Common myeloid progenitor, CD34-positive (primary cell): ENCODE measurements at regions not wholly inside any gene's neighbourhood (a gene's known extent, or its start where the extent isn't known, plus 50 kb on each side); places are given as distances from the start of the nearest gene placed in this dataset.

ENCODE experiments used
- CTCF ChIA-PET: fragments of 350-600 bp; sonication (Branson Sonifier 250); formaldehyde crosslinking; loops from one replicate; lab custom pipeline; 2021; ENCODE audit warnings: antibody characterized with exemption; lab: Charles Lee
- POLR2A ChIA-PET: fragments of 350-600 bp; sonication (Branson Sonifier 250); formaldehyde crosslinking; loops from one replicate; lab custom pipeline; 2021; ENCODE audit warnings: antibody characterized with exemption; lab: Charles Lee
- DNase-seq, 3 donors: peaks; one replicate each; pipeline versions ENCODE4 v3.0.0 to v3.0.0-alpha.2; 2013
- H3K27ac ChIP-seq, 2 experiments: 1 replicate in 1 of 2; 2 replicates in 1 of 2; pipeline ENCODE4 v1.7.0; 2013; ENCODE audit warnings: inconsistent platforms in 2 of 2, low read length in 2 of 2, mild to moderate bottlenecking in 2 of 2, low read depth in 1 of 2, moderate library complexity in 1 of 2; ENCODE audit not compliant: severe bottlenecking in 2 of 2, insufficient read depth in 1 of 2, poor library complexity in 1 of 2
- H3K27me3 ChIP-seq, 5 experiments: replicated peaks in 2 of 5; 1 replicate in 3 of 5; 2 replicates in 2 of 5; pipeline versions ENCODE4 v1.6.1 to v1.7.0; 2013; ENCODE audit warnings: low read length in 4 of 5, mild to moderate bottlenecking in 2 of 5, moderate library complexity in 2 of 5, inconsistent platforms in 1 of 5; ENCODE audit not compliant: insufficient read depth in 5 of 5, control insufficient read depth in 4 of 5
- H3K36me3 ChIP-seq, 4 experiments: 1 replicate in 2 of 4; 2 replicates in 2 of 4; pipeline versions ENCODE4 v1.6.1 to v1.7.0; 2013; ENCODE audit warnings: low read length in 3 of 4, control low read depth in 1 of 4, mild to moderate bottlenecking in 1 of 4; ENCODE audit not compliant: control insufficient read depth in 4 of 4, insufficient read depth in 4 of 4
- H3K4me1 ChIP-seq, 4 experiments: 1 replicate in 3 of 4; 2 replicates in 1 of 4; pipeline versions ENCODE4 v1.6.1 to v1.7.1; 2013; ENCODE audit warnings: low read length in 3 of 4, mild to moderate bottlenecking in 3 of 4, control low read depth in 1 of 4, inconsistent platforms in 1 of 4, moderate library complexity in 1 of 4; ENCODE audit not compliant: control insufficient read depth in 4 of 4, insufficient read depth in 4 of 4; ENCODE audit errors: control extremely low read depth in 1 of 4
- H3K4me3 ChIP-seq, 7 experiments: 1 replicate in 4 of 7; 2 replicates in 3 of 7; pipeline versions ENCODE4 v1.5.1 to v1.7.0; 2013; ENCODE audit warnings: mild to moderate bottlenecking in 7 of 7, low read length in 6 of 7, moderate library complexity in 6 of 7, inconsistent platforms in 2 of 7, low read depth in 2 of 7, control low read depth in 1 of 7; ENCODE audit not compliant: insufficient read depth in 4 of 7, control insufficient read depth in 1 of 7; ENCODE audit errors: extremely low read depth in 1 of 7
- H3K9me3 ChIP-seq, 5 experiments: 1 replicate in 4 of 5; 2 replicates in 1 of 5; pipeline versions ENCODE4 v1.6.1 to v1.7.1; 2013; ENCODE audit warnings: low read length in 4 of 5, mild to moderate bottlenecking in 2 of 5, inconsistent platforms in 1 of 5, low read depth in 1 of 5, moderate library complexity in 1 of 5; ENCODE audit not compliant: control insufficient read depth in 4 of 5, insufficient read depth in 2 of 5; ENCODE audit errors: control extremely low read depth in 1 of 5
- WGBS: methylation state at CpG from one replicate; pipeline ENCODE4 v1.1.5; 2013; ENCODE audit not compliant: insufficient coverage; 5-methylcytosine and 5-hydroxymethylcytosine counted together

- WGBS: 41% methylated on average over 3 of the region's 6 CpGs
- no peak overlapping the region for H3K4me3 ChIP-seq
- H3K4me1 ChIP-seq: peaks cover 0 to 10% (median 1%) of the 10 kb centered on the region in 4 experiments
- CTCF ChIA-PET: interaction anchor here (1.0 to 1.3 kb wide), 3 partner anchors 19 to 257 kb away, joined by 3 to 4 read pairs (median 3); no protein-coding TSS in a partner anchor
- H3K36me3 ChIP-seq: no peaks in the 10 kb centered on the region
- POLR2A ChIA-PET: no interaction called here
- no peak overlapping the region for H3K27ac ChIP-seq
- no peaks in the 10 kb centered on the region for H3K9me3 ChIP-seq
- DNase-seq: peak; percentile 28 to 66 (median 55)
- peaks cover 0 to 3% (median 0%) of the 10 kb centered on the region in 5 experiments for H3K27me3 ChIP-seq
These were observed 64.0 kb upstream of the GSX1 start for GRCh38 chr13:27728271-27728670.

- POLR2A ChIA-PET: no interaction called here
- H3K36me3 ChIP-seq: no peaks in the 10 kb centered on the region
- H3K27ac ChIP-seq: no peak overlapping the region
- no peak overlapping the region for H3K4me3 ChIP-seq
- H3K9me3 ChIP-seq: peaks cover 0 to 1% (median 0%) of the 10 kb centered on the region in 5 experiments
- CTCF ChIA-PET: interaction anchor here (1.3 kb wide), 1 partner anchor 41 kb away, joined by 3 read pairs; no protein-coding TSS in a partner anchor
- 68% methylated on average over 5 of the region's 6 CpGs for WGBS
- H3K4me1 ChIP-seq: peaks cover 0 to 10% (median 1%) of the 10 kb centered on the region in 4 experiments
- no peak for DNase-seq
- peaks cover 0 to 3% (median 0%) of the 10 kb centered on the region in 5 experiments for H3K27me3 ChIP-seq
These were observed 62.1 kb upstream of the GSX1 start for GRCh38 chr13:27730191-27730590.
